T-helper 2 cell treated with Interferon-gamma antibody and Interleukin-4, amounts not matched to agents 100 ng/mL and 5 ng/mL, for 36 hours (primary cell): ENCODE measurements at regions not wholly inside any gene's neighbourhood (a gene's known extent, or its start where the extent isn't known, plus 50 kb on each side); places are given as distances from the start of the nearest gene placed in this dataset.
"Not testable (repeated sequence)": the region's sequence is repeated elsewhere in the genome, so short reads cannot be mapped to it uniquely, and the experiment has no call there.

Source experiments
- intact Hi-C: fragments of 100-400 bp; cut with micrococcal nuclease; formaldehyde crosslinking; loops from one replicate; pipeline ENCODE4 v1.15.1; 2023

DNA sequence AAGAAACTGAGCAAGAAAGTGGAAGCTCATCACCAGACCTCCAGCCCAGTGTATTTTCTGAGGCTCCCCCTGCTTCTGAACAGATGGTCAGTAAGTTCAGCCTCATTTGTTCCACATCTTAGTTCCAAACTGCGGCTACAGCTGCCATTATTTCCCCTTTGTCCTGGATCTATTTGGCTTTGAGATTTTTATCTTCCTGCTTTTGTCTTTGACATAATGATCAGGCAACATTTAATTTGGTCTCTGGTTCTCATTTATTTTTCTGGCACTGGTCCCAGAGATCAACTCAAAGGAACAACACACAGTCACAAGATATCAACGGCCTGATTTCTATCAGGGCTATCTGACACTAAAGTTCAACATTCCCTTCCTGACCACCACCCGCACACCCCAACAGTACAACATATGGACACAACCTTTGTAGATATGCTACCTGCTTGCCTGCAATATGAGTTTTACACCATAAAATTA, 137.5 kb downstream of the FAM76B start:
- intact Hi-C loops: no loop called here

DNA sequence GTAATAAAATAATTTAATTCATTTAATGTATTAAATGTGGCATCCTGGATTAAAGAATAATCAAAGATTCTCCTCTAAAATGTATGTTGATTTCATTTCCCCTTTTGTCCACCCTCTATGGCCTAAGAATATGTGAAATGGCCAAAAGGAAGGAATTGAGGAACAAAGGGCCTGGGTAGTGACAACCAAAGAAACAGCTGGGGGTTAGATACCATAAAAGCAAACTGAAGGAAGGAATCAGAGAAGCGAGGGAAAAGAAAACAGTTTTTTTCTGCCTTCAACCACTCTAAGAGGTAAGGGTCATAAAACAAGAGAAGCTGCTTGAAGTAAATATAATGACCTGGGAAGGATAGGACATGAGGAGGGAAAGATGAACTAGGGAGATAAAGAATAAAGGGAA, 139.3 kb downstream of the FAM76B start:
- intact Hi-C loops: no loop called here

DNA sequence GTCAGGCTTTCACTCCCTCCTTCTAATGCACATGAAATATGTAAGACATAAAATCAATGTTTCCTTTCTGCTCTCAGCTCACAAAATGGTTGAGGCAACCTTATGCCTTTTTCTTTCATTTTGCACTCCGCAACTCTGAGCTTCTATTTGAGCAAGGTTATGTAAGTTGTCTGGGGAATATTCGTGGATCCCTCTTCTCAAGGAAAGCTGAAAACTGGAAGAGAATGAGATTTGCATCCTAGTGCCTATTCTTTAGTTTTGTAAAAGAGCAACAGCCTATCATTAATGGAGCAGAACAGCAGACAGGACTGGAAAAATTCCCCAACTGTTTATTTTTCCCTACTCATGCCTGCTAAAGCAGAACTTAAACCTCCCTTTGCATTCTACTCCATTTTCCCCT, 141.7 kb downstream of the FAM76B start:
- intact Hi-C loops: no loop called here

GRCh38 chr11:95647355-95647754, 142.2 kb downstream of the FAM76B start:
- intact Hi-C loops: no loop called here

DNA sequence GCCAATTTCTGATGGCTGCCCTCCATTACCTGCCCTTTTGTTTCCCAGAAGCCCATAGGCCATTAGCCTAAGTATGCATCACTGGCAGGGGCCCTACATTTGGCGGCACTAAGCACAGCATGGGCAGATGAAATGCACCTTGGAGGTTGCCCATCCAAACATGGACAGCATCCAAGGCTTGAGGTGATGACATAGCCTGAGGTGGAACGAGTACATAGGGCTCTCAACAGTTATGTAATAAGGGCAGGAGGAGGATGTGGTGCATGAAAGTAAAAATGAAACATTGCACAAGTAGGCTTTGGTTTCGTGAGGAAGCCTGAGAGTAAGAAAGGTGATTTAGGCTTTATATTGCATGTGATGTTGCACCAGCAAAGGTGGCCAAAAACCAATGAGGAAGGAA, 148.1 kb downstream of the FAM76B start:
- intact Hi-C loops: loop anchor here (2.0 to 5.0 kb wide), 2 partner anchors 46 to 63 kb away; no protein-coding TSS in a partner anchor

- intact Hi-C loops: no loop called here
Measured at GRCh38 chr11:95638501-95638900, 151.1 kb downstream of the FAM76B start.

- intact Hi-C loops: no loop called here
Measured at GRCh38 chr11:95625164-95625900, 164.2 kb downstream of the FAM76B start.

DNA sequence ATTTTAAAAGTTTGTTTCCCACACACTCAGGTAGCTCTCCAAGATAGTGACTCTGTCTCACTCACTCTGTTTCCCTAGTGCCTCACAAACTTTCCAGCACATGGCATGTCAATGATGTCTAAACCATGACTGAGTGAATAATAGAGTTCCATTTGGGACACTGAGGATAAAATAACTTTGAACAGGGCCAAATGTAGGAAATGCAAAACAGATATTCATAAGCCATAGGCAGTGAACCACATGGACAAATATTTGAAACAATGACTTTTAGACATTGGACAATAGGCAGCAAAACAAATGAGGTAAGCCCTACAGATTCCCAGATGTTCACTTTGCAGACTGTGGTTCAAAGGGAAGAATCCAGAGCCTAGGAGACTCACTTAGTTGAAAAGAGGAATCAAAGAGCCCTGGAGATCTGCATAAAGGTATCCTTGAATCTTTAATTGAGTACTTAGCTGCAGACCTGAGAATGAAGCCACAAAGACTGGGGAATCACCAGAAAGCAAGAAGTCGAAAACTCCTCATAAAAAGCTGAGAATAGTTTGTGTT, 173.3 kb downstream of the FAM76B start:
- intact Hi-C loops: no loop called here

- intact Hi-C loops: no loop called here
Measured at GRCh38 chr11:95611827-95612226, 177.8 kb downstream of the FAM76B start.

DNA sequence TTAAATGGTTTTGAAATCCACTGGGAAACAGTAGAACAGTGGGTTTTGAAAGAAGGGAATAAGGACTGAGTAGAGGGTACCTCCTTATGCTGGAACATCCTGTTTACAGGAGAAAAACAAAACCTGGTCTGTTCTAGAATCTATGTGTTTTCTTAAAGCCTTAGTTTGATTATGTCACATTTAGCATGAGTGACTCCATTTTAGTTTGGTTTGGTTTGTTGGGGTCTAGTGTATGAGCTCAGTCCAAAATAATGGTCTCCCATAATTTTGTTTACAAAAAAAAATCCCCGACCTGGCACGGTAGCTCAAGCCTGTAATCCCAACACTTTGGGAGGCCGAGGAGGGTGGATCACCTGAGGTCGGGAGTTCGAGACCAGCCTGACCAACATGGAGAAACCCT, 179.4 kb downstream of the FAM76B start:
- intact Hi-C loops: not testable (repeated sequence)

GRCh38 chr11:95608093-95608492, 181.5 kb downstream of the FAM76B start:
- intact Hi-C loops: no loop called here

DNA sequence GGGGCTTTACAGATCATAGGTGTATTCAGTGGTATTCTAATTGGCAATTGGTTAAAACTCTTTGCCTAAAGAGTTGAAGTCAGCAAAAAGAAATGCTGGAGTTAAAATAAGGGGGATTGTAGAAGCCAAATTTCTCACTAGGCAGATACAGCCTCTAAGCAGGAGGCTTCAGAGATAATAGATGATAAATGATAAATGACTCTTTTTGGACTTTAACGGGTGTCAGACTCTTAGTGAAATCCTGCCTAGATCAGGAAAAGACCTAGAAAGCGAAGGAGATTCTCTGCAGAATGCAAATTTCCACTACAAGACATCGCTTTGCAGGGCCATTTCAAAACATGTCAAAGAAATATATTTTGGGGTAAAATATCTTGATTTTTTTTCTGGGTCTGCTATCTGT, 182.8 kb downstream of the FAM76B start:
- intact Hi-C loops: no loop called here

DNA sequence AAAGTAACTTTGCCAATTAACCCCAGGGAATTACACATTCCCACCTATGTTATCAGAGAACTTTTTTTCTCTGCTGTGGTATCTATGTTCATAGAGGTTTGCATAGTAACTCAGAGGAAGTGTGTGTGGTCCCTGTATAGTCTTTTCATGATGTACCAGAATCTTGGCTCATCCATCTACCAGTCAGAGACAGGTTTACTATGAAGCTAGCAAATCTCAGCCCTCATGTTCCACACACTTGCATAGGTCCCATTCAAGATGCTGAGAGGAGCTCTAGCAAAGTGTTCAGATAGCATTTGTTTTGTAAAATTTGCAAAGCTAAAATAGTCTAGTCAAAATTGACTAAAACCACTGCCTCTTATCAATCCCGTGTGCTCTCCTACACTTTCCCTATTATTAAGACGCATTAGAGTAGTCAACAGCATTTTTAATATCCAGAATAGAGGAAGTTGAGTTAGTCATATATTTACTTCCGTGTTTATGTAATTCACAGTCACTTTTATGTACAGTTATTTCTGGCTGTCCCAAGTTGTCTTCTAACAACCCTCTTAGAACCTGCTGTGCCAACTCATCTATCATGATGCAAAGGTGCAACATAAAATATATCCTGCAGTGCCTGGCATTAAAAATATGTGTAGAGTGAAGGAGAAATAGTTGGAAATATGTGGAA, 184.2 kb downstream of the FAM76B start:
- intact Hi-C loops: no loop called here

GRCh38 chr11:95599959-95600586, 189.5 kb downstream of the FAM76B start:
- intact Hi-C loops: no loop called here

DNA sequence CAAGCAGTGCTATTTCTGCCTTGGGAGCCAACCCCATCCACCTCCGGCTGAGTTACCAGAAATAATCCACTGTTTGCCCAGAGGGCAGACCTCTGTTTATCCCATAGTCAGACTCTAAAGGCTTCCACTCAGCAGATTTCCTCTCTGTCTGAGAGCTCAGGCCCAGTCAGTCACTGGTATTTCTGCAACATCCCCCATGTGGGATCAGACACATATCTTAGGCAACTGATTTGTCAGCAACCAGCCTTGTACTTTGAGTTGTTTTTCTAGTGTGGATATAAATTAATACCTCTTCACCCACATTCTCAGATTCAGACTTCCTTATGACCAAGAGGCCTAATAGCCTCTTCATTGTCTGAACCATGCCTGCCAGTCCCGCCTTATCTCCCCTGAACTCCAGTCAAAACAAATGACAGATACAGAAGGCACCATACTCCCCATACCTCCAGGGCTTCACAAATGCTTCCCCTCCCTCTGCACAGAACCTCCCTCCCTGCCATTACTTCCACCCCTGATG, 193.6 kb downstream of the FAM76B start:
- intact Hi-C loops: no loop called here

DNA sequence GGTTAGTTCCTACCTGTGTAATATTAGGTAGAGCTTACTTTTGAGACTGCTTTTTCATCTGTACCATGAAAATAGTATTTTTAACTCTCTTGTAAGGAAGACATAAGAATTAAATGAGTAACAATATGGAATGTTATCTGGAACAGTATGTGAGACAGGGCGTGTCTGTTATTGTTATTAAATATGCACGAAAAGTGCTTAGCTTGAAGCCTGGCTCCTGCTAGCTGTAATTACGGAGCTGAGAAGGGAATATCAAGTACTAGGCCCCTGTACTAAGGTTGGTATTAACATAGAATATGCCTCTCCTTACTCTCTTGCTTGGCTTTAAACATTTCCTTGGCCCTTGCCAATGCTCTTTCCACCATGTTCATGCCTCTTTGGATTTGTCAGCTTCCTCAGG, 194.0 kb downstream of the FAM76B start:
- intact Hi-C loops: no loop called here

- intact Hi-C loops: no loop called here
Measured at GRCh38 chr11:95593111-95593510, 196.5 kb downstream of the FAM76B start.

- intact Hi-C loops: no loop called here
Measured at GRCh38 chr11:95592471-95592870, 197.1 kb downstream of the FAM76B start.

DNA sequence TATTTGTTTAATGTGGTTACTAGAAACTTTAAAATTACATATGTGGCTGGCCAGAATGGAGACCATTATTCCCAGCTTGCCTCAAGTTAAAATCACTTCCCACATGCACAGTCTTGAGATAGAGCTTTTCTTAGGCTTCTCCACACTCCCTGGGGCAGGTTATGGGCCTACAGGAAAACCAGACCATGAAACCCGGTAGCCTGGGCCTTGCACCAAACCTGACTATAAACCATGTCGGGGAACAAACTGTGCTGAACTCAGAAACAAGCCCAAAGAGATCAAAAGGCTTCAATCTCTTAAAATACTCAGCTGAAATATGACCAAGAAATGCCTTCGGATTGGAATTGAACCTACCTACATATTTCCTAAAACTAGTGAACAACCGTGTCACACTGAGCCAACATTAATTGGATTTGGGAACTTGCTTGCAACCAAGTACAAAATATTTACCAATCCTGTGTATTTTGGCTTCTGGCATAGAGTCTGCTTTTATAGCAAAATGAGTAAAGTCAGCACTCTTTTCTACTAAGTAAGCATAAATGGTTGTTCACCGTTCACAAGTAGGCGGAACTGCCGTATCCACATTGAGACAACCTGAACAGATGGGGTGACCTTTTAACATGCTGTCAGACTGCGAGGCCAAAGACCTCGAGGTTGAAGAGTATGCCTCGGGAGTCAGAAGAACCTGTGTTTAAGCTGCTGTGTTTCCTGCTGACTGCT, 199.5 kb downstream of the FAM76B start:
- intact Hi-C loops: no loop called here

DNA sequence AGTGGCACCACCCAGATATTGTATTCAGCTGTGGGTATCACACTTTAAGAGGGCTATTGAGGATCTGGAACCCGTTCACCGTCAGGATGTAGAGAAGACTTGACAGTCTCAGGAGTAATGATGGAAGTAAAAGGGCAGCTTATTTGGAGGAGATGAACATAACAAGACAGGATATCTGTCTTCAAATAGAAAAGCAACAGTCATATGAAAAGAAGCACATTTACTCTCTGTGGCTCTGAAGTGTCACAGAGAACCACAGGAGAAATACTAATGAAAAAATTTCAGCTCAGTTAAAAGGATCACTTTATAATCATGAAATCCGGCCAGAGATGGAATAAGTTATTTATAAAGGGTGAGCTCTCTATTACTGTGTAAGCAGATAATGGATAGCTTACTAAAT, 200.8 kb downstream of the FAM76B start:
- intact Hi-C loops: no loop called here

DNA sequence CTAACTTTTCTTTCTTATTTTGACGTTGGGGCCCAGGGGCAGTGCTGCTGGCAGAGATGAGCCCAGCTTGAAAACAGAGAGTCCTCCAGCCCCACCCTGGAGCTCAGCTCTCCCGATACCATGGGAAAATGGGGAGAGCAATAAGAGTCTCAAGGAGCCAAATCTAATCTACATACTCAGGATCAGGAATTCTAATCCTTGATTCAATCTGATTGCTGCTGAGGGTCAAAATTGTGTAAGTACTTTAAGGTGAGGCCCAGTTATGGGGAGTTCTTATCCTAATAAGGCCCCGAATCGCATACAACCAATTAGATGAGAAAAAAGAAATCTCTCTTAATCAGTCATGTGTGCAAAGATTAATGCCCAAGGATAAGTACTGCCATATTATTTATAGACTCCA, 202.9 kb downstream of the FAM76B start:
- intact Hi-C loops: no loop called here
